ENCODE measurements at regions not wholly inside any gene's neighbourhood (a gene's known extent, or its start where the extent isn't known, plus 50 kb on each side); places are given as distances from the start of the nearest gene placed in this dataset.

GRCh38 chr17:71446645-71447437 is 674.0 kb upstream of the SOX9 start:
- no peak for TF ChIP-seq CTCF (conservative IDR thresholded peaks at IDR 0.05)
- TF ChIP-seq EZH2 (IDR thresholded peaks at IDR 0.05; ENCODE audit: low read depth): no peak

Measured in PC-9 (cell line).